PFSK-1 (cell line): ENCODE measurements at regions not wholly inside any gene's neighbourhood (a gene's known extent, or its start where the extent isn't known, plus 50 kb on each side); places are given as distances from the start of the nearest gene placed in this dataset.

ENCODE experiments used
- FOXP2 ChIP-seq: optimal IDR thresholded peaks from 2 replicates; pipeline ENCODE3; 2011; ENCODE audit warnings: borderline replicate concordance, control low read depth, inconsistent platforms; ENCODE audit not compliant: insufficient read depth; ENCODE audit errors: extremely low read length, extremely low read depth
- POLR2AphosphoS5 ChIP-seq: IDR thresholded peaks from 2 replicates; pipeline ENCODE4 v1.6.1; 2012; ENCODE audit warnings: low read depth, mild to moderate bottlenecking, control low read depth, low read length, moderate library complexity
- REST ChIP-seq, 2 experiments: IDR thresholded peaks; 2 replicates each; pipeline versions ENCODE4 v1.6.1 to v1.8.0; 2011 to 2012; ENCODE audit warnings: low read depth in 2 of 2, low read length in 2 of 2, control low read depth in 1 of 2, inconsistent platforms in 1 of 2, mild to moderate bottlenecking in 1 of 2, moderate library complexity in 1 of 2; ENCODE audit not compliant: insufficient read depth in 1 of 2
- SIN3A ChIP-seq: IDR thresholded peaks from 2 replicates; pipeline ENCODE4 v1.6.1; 2012; ENCODE audit warnings: mild to moderate bottlenecking, low read length, moderate library complexity, borderline replicate concordance; ENCODE audit not compliant: insufficient read depth
- TAF1 ChIP-seq: IDR thresholded peaks from 2 replicates; pipeline ENCODE4 v1.6.1; 2012; ENCODE audit warnings: low read length, control low read depth, borderline replicate concordance; ENCODE audit not compliant: insufficient read depth

DNA sequence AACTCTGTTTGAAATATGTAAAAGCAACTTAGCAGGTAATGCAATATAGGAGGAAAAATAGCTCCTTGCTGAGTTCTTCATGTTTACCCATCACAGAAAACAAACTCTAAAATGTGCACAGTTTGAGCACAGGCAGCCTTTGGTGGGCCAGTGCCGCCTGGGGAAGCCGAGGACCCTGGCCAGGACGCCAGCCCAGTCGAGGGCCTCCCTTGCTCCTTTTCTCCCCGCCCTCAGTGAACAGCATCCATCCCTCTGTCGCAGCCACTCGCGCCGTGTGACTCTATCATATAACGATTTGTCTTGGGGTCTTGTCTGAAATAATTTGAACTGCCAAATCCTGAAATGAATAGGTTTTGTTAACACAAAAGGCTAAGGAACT, 286.7 kb upstream of the IRX4 start:
- TF ChIP-seq SIN3A (no peak), POLR2AphosphoS5 (no peak), TAF1 (no peak), REST (IDR thresholded peaks at IDR 0.05; ENCODE audit: insufficient read depth in 1 of 2, low read depth in 2 of 2, low read length in 2 of 2) (no peak), FOXP2 (no peak)

DNA sequence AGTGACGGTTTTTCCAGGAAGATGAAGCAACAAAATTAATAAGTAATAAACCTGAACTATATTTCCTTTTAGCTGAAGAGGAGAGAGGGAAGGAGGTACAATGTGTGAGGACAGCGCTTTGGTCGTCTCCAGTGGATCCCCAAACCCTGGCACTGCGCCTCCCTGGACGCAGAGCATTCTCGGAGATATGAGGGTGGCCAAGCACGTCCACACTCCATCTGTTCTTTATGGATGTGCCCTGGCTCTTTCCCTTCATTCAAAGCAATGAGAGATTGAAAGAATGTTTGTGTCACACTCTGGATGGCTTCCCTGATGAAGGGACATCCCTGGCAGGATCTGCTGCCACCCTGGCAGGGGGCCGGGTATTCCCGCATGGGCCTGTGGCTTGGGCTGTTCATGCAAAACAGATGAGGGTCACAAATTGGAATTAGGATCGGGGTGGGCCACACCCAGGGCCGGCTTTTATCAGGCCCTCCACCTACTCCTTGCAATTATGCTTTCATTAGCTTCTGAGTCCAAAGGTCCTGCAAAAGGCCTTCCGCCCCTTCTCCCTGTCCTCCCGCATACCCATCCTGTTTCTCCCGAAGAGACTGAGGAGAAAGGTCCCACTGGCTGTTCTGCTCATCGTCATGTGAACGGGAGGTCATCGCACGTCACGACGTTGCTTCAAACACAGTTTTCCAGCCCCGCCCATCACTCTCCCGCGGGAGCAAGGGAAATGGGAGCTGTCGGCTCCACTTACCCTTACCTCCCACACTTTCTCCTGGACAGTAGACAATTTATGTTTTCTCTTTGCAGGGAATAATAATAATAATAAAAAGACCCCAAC, 286.1 kb upstream of the IRX4 start:
- TF ChIP-seq SIN3A (no peak), TAF1 (no peak), POLR2AphosphoS5 (no peak), FOXP2 (no peak), REST (IDR thresholded peaks at IDR 0.05; ENCODE audit: insufficient read depth in 1 of 2, low read depth in 2 of 2, low read length in 2 of 2) (no peak)

DNA sequence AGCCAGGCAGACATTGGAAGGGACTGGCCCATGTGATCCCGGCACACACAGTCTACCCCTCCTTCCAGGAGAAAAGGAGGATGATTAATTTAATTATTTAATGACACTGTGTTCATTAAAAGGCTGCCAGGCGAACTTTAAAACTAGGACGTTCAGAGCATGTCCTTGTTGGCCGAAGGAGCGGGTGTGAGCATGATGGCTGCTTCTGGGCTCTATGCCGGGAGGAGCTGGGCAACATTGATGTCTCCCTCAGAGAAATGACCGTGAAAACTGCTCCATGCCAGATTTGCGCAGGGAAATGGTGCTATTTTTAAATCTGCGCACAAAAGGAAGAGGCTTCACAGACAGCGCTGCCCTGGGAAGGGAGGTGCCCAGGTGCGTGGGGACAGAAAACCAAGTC, 284.9 kb upstream of the IRX4 start:
- TF ChIP-seq SIN3A (no peak), POLR2AphosphoS5 (no peak)

GRCh38 chr5:2166979-2167377, 284.3 kb upstream of the IRX4 start:
- TF ChIP-seq FOXP2, result no peak
- no peak for TF ChIP-seq TAF1
- no peak for TF ChIP-seq REST (IDR thresholded peaks at IDR 0.05; ENCODE audit: insufficient read depth in 1 of 2, low read depth in 2 of 2, low read length in 2 of 2)
- TF ChIP-seq SIN3A, result no peak
- no peak for TF ChIP-seq POLR2AphosphoS5

- no peak for TF ChIP-seq SIN3A
These were observed 283.7 kb upstream of the IRX4 start for GRCh38 chr5:2166306-2166978.

GRCh38 chr5:2165615-2166305, 283.0 kb upstream of the IRX4 start:
- TF ChIP-seq POLR2AphosphoS5, result no peak
- no peak for TF ChIP-seq TAF1
- no peak for TF ChIP-seq FOXP2
- no peak for TF ChIP-seq REST (IDR thresholded peaks at IDR 0.05; ENCODE audit: insufficient read depth in 1 of 2, low read depth in 2 of 2, low read length in 2 of 2)
- no peak for TF ChIP-seq SIN3A
